ENCODE measurements at regions not wholly inside any gene's neighbourhood (a gene's known extent, or its start where the extent isn't known, plus 50 kb on each side); places are given as distances from the start of the nearest gene placed in this dataset.

GRCh38 chr6:150730801-150731457, 131.2 kb downstream of the PLEKHG1 start:
- TF ChIP-seq POLR2A (IDR thresholded peaks at IDR 0.05; ENCODE audit: low read depth, low read length) (no peak), POLR2AphosphoS5 (IDR thresholded peaks at IDR 0.05; ENCODE audit: low read depth, low read length) (no peak)

All from GM12891 (cell line).